ENCODE measurements at regions not wholly inside any gene's neighbourhood (a gene's known extent, or its start where the extent isn't known, plus 50 kb on each side); places are given as distances from the start of the nearest gene placed in this dataset.

GRCh38 chr17:33403194-33403593 is 110.1 kb upstream of the ASIC2 start:
- Histone ChIP-seq H3K27me3 (ENCODE audit: insufficient read depth, low read length, poor library complexity, severe bottlenecking) (no peaks in the 10 kb centered on the region), H3K79me2 (ENCODE audit: insufficient read depth, low read length) (no peaks in the 10 kb centered on the region), H3K9me2 (replicated peaks; ENCODE audit: low read depth, low read length) (no peaks in the 10 kb centered on the region), H3F3A (ENCODE audit: low read depth) (no peaks in the 10 kb centered on the region), H4K20me1 (ENCODE audit: insufficient read depth, low read length, poor library complexity, severe bottlenecking) (no peaks in the 10 kb centered on the region), H3K9ac (ENCODE audit: low read depth, low read length, poor library complexity, severe bottlenecking) (no peak overlapping the region), H3K4me2 (ENCODE audit: low read depth, low read length, poor library complexity, severe bottlenecking) (no peak overlapping the region), H3K4me3 (ENCODE audit: low read length, poor library complexity, severe bottlenecking) (no peak overlapping the region), H2AFZ (ENCODE audit: low read length) (no peak overlapping the region), H3K9me3 (ENCODE audit: insufficient read depth, low read depth, low read length) (no peaks in the 10 kb centered on the region; the same call in 1 of the 2 replicates), H3K36me3 (ENCODE audit: insufficient read depth, low read length) (no peaks in the 10 kb centered on the region), H3K4me1 (ENCODE audit: insufficient read depth, low read length, poor library complexity, severe bottlenecking) (no peaks in the 10 kb centered on the region)
- TF ChIP-seq EZH2phosphoT487 (IDR thresholded peaks at IDR 0.05; ENCODE audit: borderline replicate concordance) (no peak), CTCF (conservative IDR thresholded peaks at IDR 0.05; ENCODE audit: low read length) (no peak)

- H3K79me2 ChIP-seq (ENCODE audit: insufficient read depth, low read length): no peaks in the 10 kb centered on the region
- H4K20me1 ChIP-seq (ENCODE audit: insufficient read depth, low read length, poor library complexity, severe bottlenecking): no peaks in the 10 kb centered on the region
- no peaks in the 10 kb centered on the region; the same call in 1 of the 2 replicates for H3K9me3 ChIP-seq (ENCODE audit: insufficient read depth, low read depth, low read length)
- H3K9me2 ChIP-seq (replicated peaks; ENCODE audit: low read depth, low read length): no peaks in the 10 kb centered on the region
- no peak overlapping the region for H3K4me3 ChIP-seq (ENCODE audit: low read length, poor library complexity, severe bottlenecking)
- no peaks in the 10 kb centered on the region for H3K36me3 ChIP-seq (ENCODE audit: insufficient read depth, low read length)
- H3K4me2 ChIP-seq (ENCODE audit: low read depth, low read length, poor library complexity, severe bottlenecking): no peak overlapping the region
- no peaks in the 10 kb centered on the region for H3F3A ChIP-seq (ENCODE audit: low read depth)
- no peaks in the 10 kb centered on the region for H3K4me1 ChIP-seq (ENCODE audit: insufficient read depth, low read length, poor library complexity, severe bottlenecking)
- H2AFZ ChIP-seq (ENCODE audit: low read length): no peak overlapping the region
- no peaks in the 10 kb centered on the region for H3K27me3 ChIP-seq (ENCODE audit: insufficient read depth, low read length, poor library complexity, severe bottlenecking)
- TF ChIP-seq CTCF (conservative IDR thresholded peaks at IDR 0.05; ENCODE audit: low read length) (no peak), EZH2phosphoT487 (IDR thresholded peaks at IDR 0.05; ENCODE audit: borderline replicate concordance) (no peak)
- H3K9ac ChIP-seq (ENCODE audit: low read depth, low read length, poor library complexity, severe bottlenecking): no peak overlapping the region
Observed at GRCh38 chr17:33404070-33404819, 111.2 kb upstream of the ASIC2 start.

DNA sequence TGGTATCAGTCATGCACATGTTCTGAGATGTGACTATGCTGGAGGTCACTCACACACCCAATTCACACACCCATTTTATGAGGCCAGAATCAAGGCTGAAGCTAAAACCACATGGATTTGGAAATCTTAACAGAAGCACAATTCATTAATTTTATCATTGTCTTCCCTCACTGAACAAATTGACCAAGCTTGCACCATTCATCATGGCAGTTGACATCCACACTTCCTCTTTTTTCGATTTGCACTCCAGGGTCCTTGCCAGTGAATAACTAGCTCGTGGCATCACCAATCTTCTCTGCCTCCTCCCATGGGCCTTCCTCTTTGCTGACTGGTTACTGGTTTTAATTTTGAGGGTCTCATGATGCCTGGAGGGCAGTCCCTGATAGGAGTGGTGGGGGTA is 123.0 kb upstream of the ASIC2 start:
- TF ChIP-seq CTCF (conservative IDR thresholded peaks at IDR 0.05; ENCODE audit: low read length): no peak
- no peak for TF ChIP-seq EZH2phosphoT487 (IDR thresholded peaks at IDR 0.05; ENCODE audit: borderline replicate concordance)
- Histone ChIP-seq H3K9me2 (replicated peaks; ENCODE audit: low read depth, low read length) (no peaks in the 10 kb centered on the region), H3K4me1 (ENCODE audit: insufficient read depth, low read length, poor library complexity, severe bottlenecking) (no peaks in the 10 kb centered on the region), H3K27me3 (ENCODE audit: insufficient read depth, low read length, poor library complexity, severe bottlenecking) (no peaks in the 10 kb centered on the region), H3K9ac (ENCODE audit: low read depth, low read length, poor library complexity, severe bottlenecking) (no peak overlapping the region), H3K4me3 (ENCODE audit: low read length, poor library complexity, severe bottlenecking) (no peak overlapping the region), H3K36me3 (ENCODE audit: insufficient read depth, low read length) (no peaks in the 10 kb centered on the region), H2AFZ (ENCODE audit: low read length) (no peak overlapping the region), H3K4me2 (ENCODE audit: low read depth, low read length, poor library complexity, severe bottlenecking) (no peak overlapping the region), H3K9me3 (ENCODE audit: insufficient read depth, low read depth, low read length) (no peaks in the 10 kb centered on the region), H4K20me1 (ENCODE audit: insufficient read depth, low read length, poor library complexity, severe bottlenecking) (no peaks in the 10 kb centered on the region), H3F3A (ENCODE audit: low read depth) (no peaks in the 10 kb centered on the region), H3K79me2 (ENCODE audit: insufficient read depth, low read length) (no peaks in the 10 kb centered on the region)

All from Loucy (cell line).